GM23338 (cell line): ENCODE measurements at regions not wholly inside any gene's neighbourhood (a gene's known extent, or its start where the extent isn't known, plus 50 kb on each side); places are given as distances from the start of the nearest gene placed in this dataset.

Source experiments
- ATAC-seq: fragments of 200-7000 bp; cut with Tn5 transposase; 3 replicates; pipeline ENCODE4 v1.9.1; 2020
- DNase-seq: peaks from one replicate; pipeline ENCODE4 v3.0.0-alpha.2; 2015; ENCODE audit warnings: low spot score
- H2AFZ ChIP-seq: fragments of 200-600 bp; sonication (generic); 2 replicates; pipeline ENCODE4 v1.8.0; 2016; ENCODE audit warnings: antibody characterized with exemption, mild to moderate bottlenecking, moderate library complexity
- H3F3A ChIP-seq: fragments of 200-600 bp; sonication (generic); replicated peaks from 2 replicates; pipeline ENCODE4 v1.8.0; 2017; ENCODE audit warnings: antibody characterized with exemption, mixed run types, low read depth
- H3K27ac ChIP-seq: fragments of 200-600 bp; sonication (generic); 2 replicates; pipeline ENCODE4 v1.6.1; 2016; ENCODE audit warnings: low read depth
- H3K27me3 ChIP-seq: fragments of 200-600 bp; sonication (generic); 2 replicates; pipeline ENCODE4 v1.8.0; 2016; ENCODE audit warnings: mild to moderate bottlenecking, mixed run types, moderate library complexity; ENCODE audit not compliant: insufficient read depth
- H3K36me3 ChIP-seq: fragments of 200-600 bp; sonication (generic); 2 replicates; pipeline ENCODE4 v1.8.0; 2016; ENCODE audit warnings: mild to moderate bottlenecking; ENCODE audit not compliant: insufficient read depth
- H3K4me1 ChIP-seq: fragments of 200-600 bp; sonication (generic); 2 replicates; pipeline ENCODE4 v1.8.0; 2016; ENCODE audit warnings: mild to moderate bottlenecking, moderate library complexity; ENCODE audit not compliant: insufficient read depth
- H3K4me2 ChIP-seq: fragments of 200-600 bp; sonication (generic); 2 replicates; pipeline ENCODE4 v1.7.1; 2017; ENCODE audit warnings: mixed run types
- H3K4me3 ChIP-seq: fragments of 200-600 bp; sonication (generic); 2 replicates; pipeline ENCODE4 v1.6.1; 2016; ENCODE audit warnings: mixed run types
- H3K79me2 ChIP-seq: fragments of 200-600 bp; sonication (generic); replicated peaks from 2 replicates; pipeline ENCODE4 v1.8.0; 2017; ENCODE audit warnings: mild to moderate bottlenecking; ENCODE audit not compliant: insufficient read depth
- H3K9me2 ChIP-seq: fragments of 200-600 bp; sonication (generic); 2 replicates; pipeline ENCODE4 v1.8.0; 2017; ENCODE audit not compliant: insufficient read depth
- H4K20me1 ChIP-seq: fragments of 200-600 bp; sonication (generic); replicated peaks from 2 replicates; pipeline ENCODE4 v1.8.0; 2017; ENCODE audit warnings: mild to moderate bottlenecking; ENCODE audit not compliant: insufficient read depth
- H3K27ac Mint-ChIP-seq: 2 replicates; pipeline ENCODE4 v1.8.0; 2020; ENCODE audit warnings: inconsistent platforms, mild to moderate bottlenecking, moderate library complexity, mixed read lengths
- H3K27me3 Mint-ChIP-seq: 3 replicates; pipeline ENCODE4 v1.8.0; 2022; ENCODE audit warnings: low read depth, mild to moderate bottlenecking, moderate library complexity, mixed read lengths, inconsistent platforms; ENCODE audit not compliant: insufficient read depth, poor library complexity
- H3K36me3 Mint-ChIP-seq: 3 replicates; pipeline ENCODE4 v1.8.0; 2021; ENCODE audit warnings: low read depth, mild to moderate bottlenecking, inconsistent platforms, moderate library complexity, mixed read lengths
- H3K4me1 Mint-ChIP-seq: 3 replicates; pipeline ENCODE4 v1.8.0; 2020; ENCODE audit warnings: mild to moderate bottlenecking, inconsistent platforms, mixed read lengths
- H3K4me3 Mint-ChIP-seq: 3 replicates; pipeline ENCODE4 v1.8.0; 2021; ENCODE audit warnings: moderate library complexity, mild to moderate bottlenecking, inconsistent platforms, mixed read lengths
- H3K9me3 Mint-ChIP-seq: 3 replicates; pipeline ENCODE4 v1.8.0; 2020; ENCODE audit warnings: moderate library complexity, mild to moderate bottlenecking, inconsistent platforms, mixed read lengths
- EZH2 ChIP-seq: fragments of 200-600 bp; sonication (generic); IDR thresholded peaks from one replicate; pipeline ENCODE4 v1.8.0; 2017; ENCODE audit warnings: antibody characterized with exemption, mild to moderate bottlenecking, low read depth; ENCODE audit not compliant: unreplicated experiment
- JUNB ChIP-seq: IDR thresholded peaks from one replicate; pipeline ENCODE4 v1.6.1; 2016; ENCODE audit warnings: antibody characterized with exemption; ENCODE audit not compliant: unreplicated experiment
- NANOG ChIP-seq: IDR thresholded peaks from 2 replicates; pipeline ENCODE4 v1.6.1; 2016; ENCODE audit warnings: antibody characterized with exemption, borderline replicate concordance
- POLR2AphosphoS5 ChIP-seq: IDR thresholded peaks from 2 replicates; pipeline ENCODE4 v1.6.1; 2016; ENCODE audit warnings: antibody characterized with exemption, low read depth
- STAT1 ChIP-seq: IDR thresholded peaks from one replicate; pipeline ENCODE4 v1.6.1; 2016; ENCODE audit warnings: antibody characterized with exemption; ENCODE audit not compliant: unreplicated experiment
- ZNF331 ChIP-seq: fragments of 250-450 bp; sonication (Bioruptor Pico); IDR thresholded peaks from 2 replicates; pipeline ENCODE4 v1.5.0; 2020; ENCODE audit warnings: low read depth, mild to moderate bottlenecking, moderate library complexity
- ZNF462 ChIP-seq: fragments of 250-450 bp; sonication (Bioruptor Pico); IDR thresholded peaks from 2 replicates; pipeline ENCODE4 v1.5.0; 2020; ENCODE audit warnings: mild to moderate bottlenecking, moderate library complexity

- TF ChIP-seq POLR2AphosphoS5 (no peak), ZNF462 (CRISPR knock-in tag) (no peak), EZH2 (no peak), JUNB (no peak), STAT1 (no peak)
Measured at GRCh38 chr16:72388007-72388406, 216.1 kb upstream of the PMFBP1 start (continued).

GRCh38 chr16:72384651-72385050, 212.7 kb upstream of the PMFBP1 start:
- no peaks in the 10 kb centered on the region for H4K20me1 ChIP-seq
- DNase-seq (no peak), ATAC-seq (no peak)
- Mint-ChIP-seq H3K4me3 (no peak overlapping the region), H3K4me1 (peaks cover 4% of the 10 kb centered on the region; the same call in 2 of the 3 replicates), H3K27me3 (no peaks in the 10 kb centered on the region), H3K9me3 (peaks cover 25% of the 10 kb centered on the region), H3K27ac (no peak overlapping the region), H3K36me3 (peaks cover 31% of the 10 kb centered on the region)
- no peaks in the 10 kb centered on the region for H3K4me1 ChIP-seq
- H3K27me3 ChIP-seq: no peaks in the 10 kb centered on the region
- no peaks in the 10 kb centered on the region for H3K9me2 ChIP-seq
- no peak overlapping the region for H3K4me2 ChIP-seq
- H3K36me3 ChIP-seq: peaks cover 11% of the 10 kb centered on the region; the same call in 1 of the 2 replicates
- TF ChIP-seq ZNF331 (CRISPR knock-in tag) (no peak), POLR2AphosphoS5 (no peak), NANOG (no peak)
- H2AFZ ChIP-seq: no peak overlapping the region
- no peaks in the 10 kb centered on the region for H3F3A ChIP-seq
- no peaks in the 10 kb centered on the region for H3K79me2 ChIP-seq
- no peak overlapping the region for H3K27ac ChIP-seq
- no peak overlapping the region for H3K4me3 ChIP-seq
